Peyer's patch (tissue), 4 donors: ENCODE measurements at regions not wholly inside any gene's neighbourhood (a gene's known extent, or its start where the extent isn't known, plus 50 kb on each side); places are given as distances from the start of the nearest gene placed in this dataset.

ENCODE experiments used
- DNase-seq, 3 donors: peaks; one replicate each; pipeline ENCODE4 v3.0.0-alpha.2; 2017 to 2019
- H3K27ac ChIP-seq, 4 donors: fragments of 200-600 bp; sonication (generic); one replicate each; pipeline ENCODE4 v1.5.1; 2016 to 2019
- H3K27me3 ChIP-seq, 2 donors: fragments of 200-600 bp; sonication (generic); one replicate each; pipeline ENCODE4 v1.5.1; 2019
- H3K36me3 ChIP-seq, 3 donors: fragments of 200-600 bp; sonication (generic); one replicate each; pipeline ENCODE4 v1.5.1; 2016 to 2019
- H3K4me1 ChIP-seq, 4 donors: fragments of 200-600 bp; sonication (generic); one replicate each; pipeline ENCODE4 v1.5.1; 2016 to 2019
- H3K4me3 ChIP-seq, 4 donors: fragments of 200-600 bp; sonication (generic); 1 replicate in 3 of 4; 2 replicates in 1 of 4; pipeline ENCODE4 v1.5.1; 2016 to 2019; ENCODE audit warnings: mild to moderate bottlenecking in 1 of 4
- H3K9me3 ChIP-seq, 4 donors: fragments of 200-600 bp; sonication (generic); one replicate each; pipeline ENCODE4 v1.5.1; 2016 to 2019; ENCODE audit warnings: mild to moderate bottlenecking in 1 of 4
- POLR2A ChIP-seq, 2 donors: fragments of 450-650 bp; IDR thresholded peaks; one replicate each; pipeline ENCODE4 v1.5.1; 2017; ENCODE audit warnings: antibody characterized with exemption in 2 of 2, mild to moderate bottlenecking in 2 of 2, moderate library complexity in 2 of 2
- TF ChIP-seq, protein P1 (sequence below), 6 experiments: fragments of 450-650 bp in 4 of 6; fragments of 200-600 bp in 2 of 6; sonication (generic) in 1 of 6; IDR thresholded peaks; one replicate each; pipeline ENCODE4 v1.5.1; 2017 to 2019; ENCODE audit warnings: antibody characterized with exemption in 6 of 6, mild to moderate bottlenecking in 3 of 6, moderate library complexity in 1 of 6

DNA sequence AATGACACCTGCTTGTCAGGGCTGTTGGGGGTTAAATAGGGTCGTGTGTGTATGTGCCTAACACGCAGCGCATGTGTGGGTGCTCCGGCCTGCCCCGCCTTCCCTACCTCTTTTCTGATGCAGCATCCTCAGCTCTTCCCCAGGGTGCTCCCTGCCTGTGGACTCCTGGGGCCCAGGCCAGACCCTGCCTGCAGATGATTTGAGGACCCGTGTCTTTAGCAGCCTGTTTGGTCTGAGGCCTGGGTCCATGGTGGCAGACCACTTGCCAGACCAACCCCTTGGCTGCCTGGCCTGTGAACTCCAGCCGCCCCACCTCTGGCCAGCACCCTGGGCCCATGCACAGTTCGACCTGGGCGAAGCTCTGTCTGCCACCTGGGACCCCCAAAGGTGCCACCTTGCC lies 57.0 kb upstream of the SIM2 start:
- no peaks in the 10 kb centered on the region for H3K9me3 ChIP-seq
- H3K27ac ChIP-seq, result no peak overlapping the region
- H3K4me1 ChIP-seq, result no peaks in the 10 kb centered on the region
- no peaks in the 10 kb centered on the region for H3K27me3 ChIP-seq
- no peak for DNase-seq
- no peak for TF ChIP-seq POLR2A (IDR thresholded peaks at IDR 0.05)
- TF ChIP-seq, protein P1, sequence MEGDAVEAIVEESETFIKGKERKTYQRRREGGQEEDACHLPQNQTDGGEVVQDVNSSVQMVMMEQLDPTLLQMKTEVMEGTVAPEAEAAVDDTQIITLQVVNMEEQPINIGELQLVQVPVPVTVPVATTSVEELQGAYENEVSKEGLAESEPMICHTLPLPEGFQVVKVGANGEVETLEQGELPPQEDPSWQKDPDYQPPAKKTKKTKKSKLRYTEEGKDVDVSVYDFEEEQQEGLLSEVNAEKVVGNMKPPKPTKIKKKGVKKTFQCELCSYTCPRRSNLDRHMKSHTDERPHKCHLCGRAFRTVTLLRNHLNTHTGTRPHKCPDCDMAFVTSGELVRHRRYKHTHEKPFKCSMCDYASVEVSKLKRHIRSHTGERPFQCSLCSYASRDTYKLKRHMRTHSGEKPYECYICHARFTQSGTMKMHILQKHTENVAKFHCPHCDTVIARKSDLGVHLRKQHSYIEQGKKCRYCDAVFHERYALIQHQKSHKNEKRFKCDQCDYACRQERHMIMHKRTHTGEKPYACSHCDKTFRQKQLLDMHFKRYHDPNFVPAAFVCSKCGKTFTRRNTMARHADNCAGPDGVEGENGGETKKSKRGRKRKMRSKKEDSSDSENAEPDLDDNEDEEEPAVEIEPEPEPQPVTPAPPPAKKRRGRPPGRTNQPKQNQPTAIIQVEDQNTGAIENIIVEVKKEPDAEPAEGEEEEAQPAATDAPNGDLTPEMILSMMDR (IDR thresholded peaks at IDR 0.05), result no peak
- no peak overlapping the region for H3K4me3 ChIP-seq
- H3K36me3 ChIP-seq, result no peaks in the 10 kb centered on the region

DNA sequence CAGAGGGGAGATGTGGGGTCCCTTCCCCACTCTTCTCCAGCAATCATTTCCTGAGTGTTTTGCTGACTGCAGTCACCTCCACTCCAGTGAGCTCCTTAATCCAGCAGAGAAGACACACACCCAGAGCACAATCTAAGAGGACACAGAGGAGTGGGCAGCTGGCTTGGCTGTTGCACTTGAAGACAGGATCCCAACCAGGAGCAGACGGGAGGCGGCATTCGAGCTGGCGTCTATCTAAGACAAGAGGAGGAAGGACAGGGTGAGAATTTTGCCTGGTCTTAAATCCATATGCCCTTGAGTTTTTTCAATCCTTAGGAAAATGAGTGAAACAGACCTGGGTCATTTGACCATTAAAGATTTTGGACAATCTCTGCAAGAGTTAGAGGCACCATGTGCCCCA lies 56.1 kb upstream of the SIM2 start:
- no peaks in the 10 kb centered on the region for H3K9me3 ChIP-seq
- H3K4me1 ChIP-seq, result no peaks in the 10 kb centered on the region
- DNase-seq, result no peak
- H3K4me3 ChIP-seq, result no peak overlapping the region
- H3K27ac ChIP-seq, result no peak overlapping the region
- no peaks in the 10 kb centered on the region for H3K36me3 ChIP-seq
- TF ChIP-seq, protein P1 (IDR thresholded peaks at IDR 0.05), result no peak
- no peak for TF ChIP-seq POLR2A (IDR thresholded peaks at IDR 0.05)
- no peaks in the 10 kb centered on the region for H3K27me3 ChIP-seq

DNA sequence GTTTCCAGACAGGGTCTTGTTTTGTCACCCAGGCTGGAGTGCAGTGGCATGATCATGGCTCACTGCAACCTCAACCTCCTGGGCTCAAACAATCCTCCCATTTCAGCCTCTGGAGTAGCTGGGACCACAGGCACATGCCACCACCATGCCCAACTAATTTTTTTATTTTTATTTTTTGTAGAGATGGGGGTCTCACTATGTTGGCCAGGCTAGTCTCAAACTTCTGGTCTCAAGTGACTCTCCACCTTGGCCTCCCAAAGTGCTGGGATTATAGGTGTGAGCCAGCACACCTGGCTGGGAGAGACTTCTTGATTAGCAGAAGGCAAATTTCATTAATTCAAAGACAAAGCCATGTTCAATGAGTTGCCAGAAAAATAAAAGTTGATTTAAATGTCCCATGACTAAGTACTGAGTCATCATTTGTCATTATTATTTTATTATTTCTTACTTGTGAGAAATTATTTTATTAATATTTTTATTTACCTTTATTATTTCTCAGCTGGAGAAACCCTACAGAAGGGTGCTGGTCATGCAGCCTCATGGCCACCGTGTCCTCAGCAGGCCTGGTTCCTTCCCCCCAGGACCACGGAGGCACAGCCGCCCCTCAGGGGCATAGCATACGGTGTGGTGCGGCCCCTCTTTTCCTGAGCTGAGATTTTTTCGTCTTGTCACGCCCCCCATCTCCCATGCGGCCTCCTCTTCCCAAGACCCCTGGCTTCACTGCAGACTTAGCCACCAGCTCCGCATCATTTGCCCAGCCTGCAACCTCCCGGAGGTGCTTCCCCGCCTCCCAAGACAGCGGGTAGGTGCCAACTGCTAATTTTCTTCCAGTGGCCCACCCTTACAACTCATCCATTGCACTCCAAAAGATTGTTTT lies 55.3 kb upstream of the SIM2 start:
- Histone ChIP-seq H3K4me1 (no peaks in the 10 kb centered on the region), H3K27ac (no peak overlapping the region), H3K27me3 (no peaks in the 10 kb centered on the region), H3K4me3 (no peak overlapping the region), H3K36me3 (no peaks in the 10 kb centered on the region), H3K9me3 (no peaks in the 10 kb centered on the region)
- no peak for DNase-seq
- TF ChIP-seq, protein P1 (IDR thresholded peaks at IDR 0.05), result no peak
- TF ChIP-seq POLR2A (IDR thresholded peaks at IDR 0.05), result no peak

DNA sequence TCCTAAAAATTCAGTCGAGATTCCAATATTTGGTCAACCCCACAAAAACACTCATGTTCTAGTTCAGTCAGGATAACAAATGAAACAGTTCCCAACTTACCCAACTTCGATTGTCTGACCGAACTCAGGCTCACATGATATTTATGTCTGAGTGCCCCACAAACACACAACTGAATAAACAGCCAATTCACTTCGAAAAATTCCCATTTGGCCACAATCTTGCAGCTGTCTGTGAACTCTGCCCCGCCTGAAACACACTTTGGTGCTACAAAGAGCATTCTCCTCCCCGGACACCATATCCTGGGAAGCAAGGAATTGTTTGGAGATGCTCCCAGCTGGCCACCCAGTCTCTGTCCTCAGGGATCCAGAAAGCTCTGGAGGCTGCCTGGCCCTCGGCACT lies 52.9 kb upstream of the SIM2 start:
- Histone ChIP-seq H3K27ac (no peak overlapping the region), H3K9me3 (no peaks in the 10 kb centered on the region), H3K4me1 (no peaks in the 10 kb centered on the region), H3K4me3 (no peak overlapping the region), H3K36me3 (no peaks in the 10 kb centered on the region), H3K27me3 (no peaks in the 10 kb centered on the region)
- no peak for TF ChIP-seq POLR2A (IDR thresholded peaks at IDR 0.05)
- TF ChIP-seq, protein P1 (IDR thresholded peaks at IDR 0.05), result no peak
- DNase-seq, result no peak

DNA sequence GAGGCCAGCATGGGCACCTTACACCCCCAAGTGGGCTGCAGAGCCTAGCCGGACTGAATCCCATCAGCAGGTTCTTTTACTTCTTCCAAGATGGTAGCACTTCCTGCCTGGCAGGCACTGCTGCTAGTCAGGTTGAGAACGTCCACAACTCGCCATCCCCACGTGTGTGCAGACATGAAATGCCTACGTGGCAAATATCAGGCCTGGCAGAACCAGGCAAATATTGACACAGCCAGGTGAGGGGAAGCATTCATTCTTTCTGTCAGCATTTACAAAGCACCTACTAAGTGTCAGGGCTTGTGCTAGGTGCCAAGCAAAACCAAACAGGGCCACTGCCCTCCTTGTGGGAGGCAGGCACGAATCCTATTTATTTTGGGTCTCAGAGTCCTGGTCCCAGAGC lies 52.3 kb upstream of the SIM2 start:
- TF ChIP-seq, protein P1 (IDR thresholded peaks at IDR 0.05), result no peak
- no peak for TF ChIP-seq POLR2A (IDR thresholded peaks at IDR 0.05)
- no peaks in the 10 kb centered on the region for H3K4me1 ChIP-seq
- DNase-seq, result no peak
- no peaks in the 10 kb centered on the region for H3K36me3 ChIP-seq
- no peak overlapping the region for H3K27ac ChIP-seq
- no peaks in the 10 kb centered on the region for H3K27me3 ChIP-seq
- no peak overlapping the region for H3K4me3 ChIP-seq
- no peaks in the 10 kb centered on the region for H3K9me3 ChIP-seq
